ENCODE measurements at regions not wholly inside any gene's neighbourhood (a gene's known extent, or its start where the extent isn't known, plus 50 kb on each side); places are given as distances from the start of the nearest gene placed in this dataset.

GRCh38 chr2:236955521-236956030, 130.1 kb upstream of the COPS8 start:
- no peak for TF ChIP-seq EZH2 (optimal IDR thresholded peaks at IDR 0.05; ENCODE audit: low read depth, low read length)
- TF ChIP-seq CTCF (IDR thresholded peaks at IDR 0.05; ENCODE audit: low read length): no peak
